Pancreas (tissue), 10 donors: ENCODE measurements at regions not wholly inside any gene's neighbourhood (a gene's known extent, or its start where the extent isn't known, plus 50 kb on each side); places are given as distances from the start of the nearest gene placed in this dataset.

Source experiments
- ATAC-seq, 4 donors: fragments of 200-7000 bp; cut with Tn5 transposase; one replicate each; pipeline versions ENCODE4 v1.8.0 to v1.9.1; 2020; ENCODE audit warnings: mild to moderate bottlenecking in 4 of 4, moderate library complexity in 4 of 4
- DNase-seq, 6 donors: peaks; one replicate each; pipeline ENCODE4 v3.0.0-alpha.2; 2020
- FAIRE-seq: peaks from 2 replicates; lab custom pipeline; 2012; peaks lifted over from hg19 to GRCh38; lab: Jason Lieb, UNC
- H3K27ac ChIP-seq, 4 donors: fragments of 200-600 bp; sonication (generic); 1 replicate in 3 of 4; 2 replicates in 1 of 4; pipeline versions ENCODE4 v1.5.0 to v1.8.0; 2020
- H3K27me3 ChIP-seq, 4 donors: fragments of 200-600 bp; one replicate each; pipeline ENCODE4 v1.8.0; 2021
- H3K36me3 ChIP-seq, 3 donors: fragments of 200-600 bp; sonication (generic) in 1 of 3; one replicate each; pipeline versions ENCODE4 v1.5.0 to v1.8.0; 2020 to 2021
- H3K4me1 ChIP-seq, 3 donors: fragments of 200-600 bp; one replicate each; pipeline ENCODE4 v1.8.0; 2021
- H3K4me3 ChIP-seq, 4 donors: fragments of 200-600 bp; sonication (generic) in 2 of 4; one replicate each; pipeline versions ENCODE4 v1.5.0 to v1.8.0; 2020 to 2021
- H3K9me3 ChIP-seq, 4 donors: fragments of 200-600 bp; one replicate each; pipeline ENCODE4 v1.8.0; 2021
- CTCF ChIP-seq, 4 donors: fragments of 200-600 bp; sonication (generic) in 3 of 4; IDR thresholded peaks; one replicate each; pipeline versions ENCODE4 v1.5.0 to v1.8.0; 2021; ENCODE audit warnings: antibody characterized with exemption in 4 of 4
- WGBS, 2 donors: extraction: QIAGEN DNeasy Blood & Tissue Kit; methylation state at CpG; one replicate each; pipeline ENCODE4 v1.1.7; 2013; 5-methylcytosine and 5-hydroxymethylcytosine counted together
- intact Hi-C, 3 donors: fragments of 100-400 bp; cut with DNase I; formaldehyde crosslinking; loops; one replicate each; pipeline versions ENCODE4 v1.11.1 to v1.14.2; 2022
- donor health status: healthy with polysubstance abuse.
- donor health status: DM: no; HTN: no; CAD: no; lungs with moderate emphysema.
- donor health status: DM: no; HTN: no; CAD: no.
- donor health status: control.
- donor health status: control.
- donor health status: Bipolar disorder and iron deficiency.
- donor health status: DM: yes; HTN: yes; CAD: no.
- donor health status: DM: no; HTN: no; CAD: no.
- donor health status: DM: no; HTN: no; CAD: no.
- donor health status: DM: yes; HTN: yes; CAD: no.

- DNase-seq (no peak), ATAC-seq (no peak), FAIRE-seq (no peak)
- no peaks in the 10 kb centered on the region for H3K27me3 ChIP-seq
- H3K4me1 ChIP-seq, result no peaks in the 10 kb centered on the region
- no peak overlapping the region for H3K4me3 ChIP-seq
- H3K36me3 ChIP-seq, result no peaks in the 10 kb centered on the region
- H3K9me3 ChIP-seq, result no peaks in the 10 kb centered on the region
- 71 to 76% methylated on average over 4 of the region's 4 CpGs for WGBS, 2 donors
- H3K27ac ChIP-seq, result no peak overlapping the region
- no peak for TF ChIP-seq CTCF (IDR thresholded peaks at IDR 0.05)
- intact Hi-C loops, result no loop called here
Observed at GRCh38 chr4:35975617-35976355, 268.5 kb downstream of the ARAP2 start.

GRCh38 chr4:35978551-35978950 is 265.8 kb downstream of the ARAP2 start:
- intact Hi-C loops, result no loop called here
- Histone ChIP-seq H3K9me3 (no peaks in the 10 kb centered on the region), H3K4me1 (no peaks in the 10 kb centered on the region), H3K4me3 (no peak overlapping the region), H3K27me3 (no peaks in the 10 kb centered on the region), H3K36me3 (no peaks in the 10 kb centered on the region), H3K27ac (no peak overlapping the region)
- TF ChIP-seq CTCF (IDR thresholded peaks at IDR 0.05), result no peak
- DNase-seq (no peak), FAIRE-seq (no peak), ATAC-seq (no peak)

- no peak for FAIRE-seq
- Histone ChIP-seq H3K36me3 (no peaks in the 10 kb centered on the region), H3K27ac (no peak overlapping the region), H3K27me3 (no peaks in the 10 kb centered on the region), H3K4me1 (no peaks in the 10 kb centered on the region), H3K4me3 (no peak overlapping the region), H3K9me3 (no peaks in the 10 kb centered on the region)
- no peak for TF ChIP-seq CTCF (IDR thresholded peaks at IDR 0.05)
- ATAC-seq, result no peak
- intact Hi-C loops, result no loop called here
- WGBS, 2 donors, result 87 to 88% methylated on average over 1 of the region's 1 CpG
- DNase-seq, result no peak
Observed at GRCh38 chr4:35982318-35982717, 262.0 kb downstream of the ARAP2 start.

GRCh38 chr4:35986537-35986936 is 257.8 kb downstream of the ARAP2 start:
- Histone ChIP-seq H3K36me3 (no peaks in the 10 kb centered on the region), H3K9me3 (no peaks in the 10 kb centered on the region), H3K4me3 (no peak overlapping the region), H3K27me3 (no peaks in the 10 kb centered on the region), H3K4me1 (no peaks in the 10 kb centered on the region), H3K27ac (no peak overlapping the region)
- no peak for TF ChIP-seq CTCF (IDR thresholded peaks at IDR 0.05)
- DNase-seq, result no peak
- ATAC-seq, result no peak
- 51 to 74% methylated on average over 1 of the region's 1 CpG for WGBS, 2 donors
- no peak for FAIRE-seq
- intact Hi-C loops, result no loop called here

- Histone ChIP-seq H3K27me3 (no peaks in the 10 kb centered on the region), H3K4me1 (no peaks in the 10 kb centered on the region), H3K27ac (no peak overlapping the region), H3K9me3 (no peaks in the 10 kb centered on the region), H3K36me3 (no peaks in the 10 kb centered on the region), H3K4me3 (no peak overlapping the region)
- WGBS, 2 donors, result 21 to 28% methylated on average over 2 of the region's 2 CpGs
- no peak for TF ChIP-seq CTCF (IDR thresholded peaks at IDR 0.05)
- DNase-seq, result no peak
- no peak for FAIRE-seq
- ATAC-seq, result no peak
- intact Hi-C loops, result no loop called here
Observed at GRCh38 chr4:35993606-35994005, 250.7 kb downstream of the ARAP2 start.
